ENCODE measurements at regions not wholly inside any gene's neighbourhood (a gene's known extent, or its start where the extent isn't known, plus 50 kb on each side); places are given as distances from the start of the nearest gene placed in this dataset.

GRCh38 chr11:127994736-127995135 lies 592.6 kb downstream of the ETS1 start:
- H3K36me3 Mint-ChIP-seq (ENCODE audit: low read depth): no peaks in the 10 kb centered on the region
- ATAC-seq (no peak), DNase-seq (ENCODE audit: low spot score) (no peak)
- no peaks in the 10 kb centered on the region for H3K9me3 Mint-ChIP-seq
- no peak overlapping the region for H3K4me3 Mint-ChIP-seq
- no peaks in the 10 kb centered on the region for H3K27me3 ChIP-seq (ENCODE audit: insufficient read depth)
- no peaks in the 10 kb centered on the region for H4K20me1 ChIP-seq (replicated peaks; ENCODE audit: insufficient read depth)
- H3F3A ChIP-seq (replicated peaks; ENCODE audit: low read depth): no peaks in the 10 kb centered on the region
- no peak overlapping the region for H3K27ac Mint-ChIP-seq
- H2AFZ ChIP-seq: no peak overlapping the region; the same call in 1 of the 2 replicates
- H3K4me2 ChIP-seq: no peak overlapping the region
- no peaks in the 10 kb centered on the region for H3K4me1 Mint-ChIP-seq
- peaks cover 4% of the 10 kb centered on the region for H3K27me3 Mint-ChIP-seq (ENCODE audit: insufficient read depth, low read depth, poor library complexity)
- no peaks in the 10 kb centered on the region for H3K36me3 ChIP-seq (ENCODE audit: insufficient read depth)
- no peaks in the 10 kb centered on the region; the same call in 1 of the 2 replicates for H3K9me2 ChIP-seq (ENCODE audit: insufficient read depth)
- no peaks in the 10 kb centered on the region for H3K4me1 ChIP-seq (ENCODE audit: insufficient read depth)
- no peaks in the 10 kb centered on the region for H3K79me2 ChIP-seq (replicated peaks; ENCODE audit: insufficient read depth)
- TF ChIP-seq NANOG (IDR thresholded peaks at IDR 0.05; ENCODE audit: borderline replicate concordance) (no peak), STAT1 (IDR thresholded peaks at IDR 0.05; ENCODE audit: unreplicated experiment) (no peak), POLR2AphosphoS5 (IDR thresholded peaks at IDR 0.05; ENCODE audit: low read depth) (no peak), JUNB (IDR thresholded peaks at IDR 0.05; ENCODE audit: unreplicated experiment) (no peak), ZNF114 (CRISPR knock-in tag; IDR thresholded peaks at IDR 0.05) (no peak), CTCF (conservative IDR thresholded peaks at IDR 0.05; ENCODE audit: low read depth in 2 of 2) (no peak)
- TF ChIP-seq, protein P1, sequence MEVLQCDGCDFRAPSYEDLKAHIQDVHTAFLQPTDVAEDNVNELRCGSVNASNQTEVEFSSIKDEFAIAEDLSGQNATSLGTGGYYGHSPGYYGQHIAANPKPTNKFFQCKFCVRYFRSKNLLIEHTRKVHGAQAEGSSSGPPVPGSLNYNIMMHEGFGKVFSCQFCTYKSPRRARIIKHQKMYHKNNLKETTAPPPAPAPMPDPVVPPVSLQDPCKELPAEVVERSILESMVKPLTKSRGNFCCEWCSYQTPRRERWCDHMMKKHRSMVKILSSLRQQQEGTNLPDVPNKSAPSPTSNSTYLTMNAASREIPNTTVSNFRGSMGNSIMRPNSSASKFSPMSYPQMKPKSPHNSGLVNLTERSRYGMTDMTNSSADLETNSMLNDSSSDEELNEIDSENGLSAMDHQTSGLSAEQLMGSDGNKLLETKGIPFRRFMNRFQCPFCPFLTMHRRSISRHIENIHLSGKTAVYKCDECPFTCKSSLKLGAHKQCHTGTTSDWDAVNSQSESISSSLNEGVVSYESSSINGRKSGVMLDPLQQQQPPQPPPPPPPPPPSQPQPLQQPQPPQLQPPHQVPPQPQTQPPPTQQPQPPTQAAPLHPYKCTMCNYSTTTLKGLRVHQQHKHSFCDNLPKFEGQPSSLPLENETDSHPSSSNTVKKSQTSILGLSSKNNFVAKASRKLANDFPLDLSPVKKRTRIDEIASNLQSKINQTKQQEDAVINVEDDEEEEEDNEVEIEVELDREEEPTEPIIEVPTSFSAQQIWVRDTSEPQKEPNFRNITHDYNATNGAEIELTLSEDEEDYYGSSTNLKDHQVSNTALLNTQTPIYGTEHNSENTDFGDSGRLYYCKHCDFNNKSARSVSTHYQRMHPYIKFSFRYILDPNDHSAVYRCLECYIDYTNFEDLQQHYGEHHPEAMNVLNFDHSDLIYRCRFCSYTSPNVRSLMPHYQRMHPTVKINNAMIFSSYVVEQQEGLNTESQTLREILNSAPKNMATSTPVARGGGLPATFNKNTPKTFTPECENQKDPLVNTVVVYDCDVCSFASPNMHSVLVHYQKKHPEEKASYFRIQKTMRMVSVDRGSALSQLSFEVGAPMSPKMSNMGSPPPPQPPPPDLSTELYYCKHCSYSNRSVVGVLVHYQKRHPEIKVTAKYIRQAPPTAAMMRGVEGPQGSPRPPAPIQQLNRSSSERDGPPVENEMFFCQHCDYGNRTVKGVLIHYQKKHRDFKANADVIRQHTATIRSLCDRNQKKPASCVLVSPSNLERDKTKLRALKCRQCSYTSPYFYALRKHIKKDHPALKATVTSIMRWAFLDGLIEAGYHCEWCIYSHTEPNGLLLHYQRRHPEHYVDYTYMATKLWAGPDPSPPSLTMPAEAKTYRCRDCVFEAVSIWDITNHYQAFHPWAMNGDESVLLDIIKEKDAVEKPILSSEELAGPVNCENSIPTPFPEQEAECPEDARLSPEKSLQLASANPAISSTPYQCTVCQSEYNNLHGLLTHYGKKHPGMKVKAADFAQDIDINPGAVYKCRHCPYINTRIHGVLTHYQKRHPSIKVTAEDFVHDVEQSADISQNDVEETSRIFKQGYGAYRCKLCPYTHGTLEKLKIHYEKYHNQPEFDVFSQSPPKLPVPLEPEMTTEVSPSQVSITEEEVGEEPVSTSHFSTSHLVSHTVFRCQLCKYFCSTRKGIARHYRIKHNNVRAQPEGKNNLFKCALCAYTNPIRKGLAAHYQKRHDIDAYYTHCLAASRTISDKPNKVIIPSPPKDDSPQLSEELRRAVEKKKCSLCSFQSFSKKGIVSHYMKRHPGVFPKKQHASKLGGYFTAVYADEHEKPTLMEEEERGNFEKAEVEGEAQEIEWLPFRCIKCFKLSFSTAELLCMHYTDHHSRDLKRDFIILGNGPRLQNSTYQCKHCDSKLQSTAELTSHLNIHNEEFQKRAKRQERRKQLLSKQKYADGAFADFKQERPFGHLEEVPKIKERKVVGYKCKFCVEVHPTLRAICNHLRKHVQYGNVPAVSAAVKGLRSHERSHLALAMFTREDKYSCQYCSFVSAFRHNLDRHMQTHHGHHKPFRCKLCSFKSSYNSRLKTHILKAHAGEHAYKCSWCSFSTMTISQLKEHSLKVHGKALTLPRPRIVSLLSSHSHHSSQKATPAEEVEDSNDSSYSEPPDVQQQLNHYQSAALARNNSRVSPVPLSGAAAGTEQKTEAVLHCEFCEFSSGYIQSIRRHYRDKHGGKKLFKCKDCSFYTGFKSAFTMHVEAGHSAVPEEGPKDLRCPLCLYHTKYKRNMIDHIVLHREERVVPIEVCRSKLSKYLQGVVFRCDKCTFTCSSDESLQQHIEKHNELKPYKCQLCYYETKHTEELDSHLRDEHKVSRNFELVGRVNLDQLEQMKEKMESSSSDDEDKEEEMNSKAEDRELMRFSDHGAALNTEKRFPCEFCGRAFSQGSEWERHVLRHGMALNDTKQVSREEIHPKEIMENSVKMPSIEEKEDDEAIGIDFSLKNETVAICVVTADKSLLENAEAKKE (CRISPR knock-in tag; IDR thresholded peaks at IDR 0.05): no peak
- no peak overlapping the region for H3K4me3 ChIP-seq
- H3K27ac ChIP-seq (ENCODE audit: low read depth): no peak overlapping the region

Measured in GM23338 (cell line).